ENCODE measurements at regions not wholly inside any gene's neighbourhood (a gene's known extent, or its start where the extent isn't known, plus 50 kb on each side); places are given as distances from the start of the nearest gene placed in this dataset.
"Not testable (repeated sequence)": the region's sequence is repeated elsewhere in the genome, so short reads cannot be mapped to it uniquely, and the experiment has no call there.

DNA sequence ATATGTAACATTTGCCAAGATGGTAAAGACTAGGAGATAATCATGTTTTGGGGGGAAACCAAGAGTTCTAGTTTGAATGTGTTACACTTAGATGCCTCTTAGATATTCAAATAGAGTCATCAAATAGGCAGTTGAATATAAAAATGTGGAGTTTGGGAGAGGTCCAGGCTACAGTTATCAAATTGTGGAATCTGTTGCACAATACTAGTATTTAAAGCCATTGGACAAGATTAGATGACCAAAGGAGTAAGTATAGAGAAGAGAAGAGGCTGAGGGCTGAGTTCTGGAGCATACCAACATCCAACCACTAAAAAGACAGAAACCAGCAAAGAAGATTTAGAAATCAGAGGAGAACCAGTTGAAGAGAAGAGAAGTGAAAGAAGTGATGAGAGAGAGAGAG, 72.7 kb downstream of the NAA11 start:
- Histone ChIP-seq H3K36me3 (no peaks in the 10 kb centered on the region), H3K9me3 (no peaks in the 10 kb centered on the region), H3K4me3 (no peak overlapping the region), H3K4me1 (no peaks in the 10 kb centered on the region), H3K27me3 (no peaks in the 10 kb centered on the region), H3K27ac (no peak overlapping the region)
- TF ChIP-seq CTCF (IDR thresholded peaks at IDR 0.05), result no peak
- DNase-seq (ENCODE audit: low spot score), result no peak

GRCh38 chr4:79250887-79251286, 75.0 kb downstream of the NAA11 start:
- no peaks in the 10 kb centered on the region for H3K9me3 ChIP-seq
- H3K4me3 ChIP-seq, result no peak overlapping the region
- H3K36me3 ChIP-seq, result no peaks in the 10 kb centered on the region
- no peaks in the 10 kb centered on the region for H3K4me1 ChIP-seq
- no peak overlapping the region for H3K27ac ChIP-seq
- no peaks in the 10 kb centered on the region for H3K27me3 ChIP-seq
- no peak for TF ChIP-seq CTCF (IDR thresholded peaks at IDR 0.05)
- DNase-seq (ENCODE audit: low spot score), result no peak

DNA sequence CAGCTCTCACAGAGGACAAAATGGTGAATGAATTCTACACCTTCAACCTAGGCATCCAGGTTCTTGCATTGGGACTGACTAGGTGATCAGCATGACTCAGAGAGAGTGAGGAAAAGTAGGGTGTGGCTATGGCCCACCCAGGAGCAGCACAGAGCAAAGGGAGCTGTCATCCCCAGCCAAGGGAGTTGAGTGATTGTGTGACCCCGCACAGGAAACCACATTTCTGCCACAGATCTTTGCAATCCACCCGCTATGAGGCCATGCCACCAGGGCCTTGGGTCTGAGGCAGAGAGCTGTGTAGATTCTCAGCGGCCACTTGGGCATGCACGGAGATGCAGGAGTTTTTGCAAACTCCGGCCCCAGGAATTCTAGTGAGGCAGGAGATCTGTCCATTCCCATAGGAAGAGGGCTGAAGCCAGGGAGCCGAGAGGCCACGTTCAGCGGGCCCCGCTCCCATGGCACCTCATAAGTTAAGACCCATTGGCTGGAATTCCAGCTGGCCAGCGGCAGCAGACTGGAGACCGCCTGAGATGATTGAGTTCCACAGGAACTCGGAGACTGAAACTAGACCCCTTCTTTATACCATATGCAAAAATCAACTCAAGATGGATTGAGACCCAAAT, 75.9 kb downstream of the NAA11 start:
- Histone ChIP-seq H3K9me3 (no peaks in the 10 kb centered on the region), H3K27ac (no peak overlapping the region), H3K4me3 (no peak overlapping the region), H3K27me3 (no peaks in the 10 kb centered on the region), H3K4me1 (no peaks in the 10 kb centered on the region), H3K36me3 (no peaks in the 10 kb centered on the region)
- TF ChIP-seq CTCF (IDR thresholded peaks at IDR 0.05), result no peak
- no peak for DNase-seq (ENCODE audit: low spot score)

DNA sequence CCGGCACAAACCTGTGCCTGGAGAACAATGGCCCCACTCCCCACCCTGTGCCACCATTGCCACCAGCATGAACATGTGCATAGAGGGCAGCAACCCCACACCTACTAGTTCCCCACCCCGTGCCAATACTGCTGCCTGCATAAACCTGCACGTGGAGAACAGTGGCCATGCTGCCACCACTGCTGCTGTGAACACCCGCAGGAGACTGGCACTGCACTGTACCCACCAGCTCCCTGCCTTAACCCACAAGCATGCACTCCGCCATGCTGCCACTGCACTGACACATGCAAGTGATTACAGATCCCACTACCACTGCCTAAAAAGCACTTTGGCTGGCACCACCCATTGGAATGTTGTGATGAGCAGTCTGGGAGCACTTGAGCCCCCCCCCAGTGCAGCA, 77.3 kb downstream of the NAA11 start:
- TF ChIP-seq CTCF (IDR thresholded peaks at IDR 0.05), result no peak
- Histone ChIP-seq H3K27ac (no peak overlapping the region), H3K4me3 (no peak overlapping the region), H3K4me1 (no peaks in the 10 kb centered on the region), H3K9me3 (no peaks in the 10 kb centered on the region), H3K36me3 (no peaks in the 10 kb centered on the region), H3K27me3 (no peaks in the 10 kb centered on the region)
- no peak for DNase-seq (ENCODE audit: low spot score)

DNA sequence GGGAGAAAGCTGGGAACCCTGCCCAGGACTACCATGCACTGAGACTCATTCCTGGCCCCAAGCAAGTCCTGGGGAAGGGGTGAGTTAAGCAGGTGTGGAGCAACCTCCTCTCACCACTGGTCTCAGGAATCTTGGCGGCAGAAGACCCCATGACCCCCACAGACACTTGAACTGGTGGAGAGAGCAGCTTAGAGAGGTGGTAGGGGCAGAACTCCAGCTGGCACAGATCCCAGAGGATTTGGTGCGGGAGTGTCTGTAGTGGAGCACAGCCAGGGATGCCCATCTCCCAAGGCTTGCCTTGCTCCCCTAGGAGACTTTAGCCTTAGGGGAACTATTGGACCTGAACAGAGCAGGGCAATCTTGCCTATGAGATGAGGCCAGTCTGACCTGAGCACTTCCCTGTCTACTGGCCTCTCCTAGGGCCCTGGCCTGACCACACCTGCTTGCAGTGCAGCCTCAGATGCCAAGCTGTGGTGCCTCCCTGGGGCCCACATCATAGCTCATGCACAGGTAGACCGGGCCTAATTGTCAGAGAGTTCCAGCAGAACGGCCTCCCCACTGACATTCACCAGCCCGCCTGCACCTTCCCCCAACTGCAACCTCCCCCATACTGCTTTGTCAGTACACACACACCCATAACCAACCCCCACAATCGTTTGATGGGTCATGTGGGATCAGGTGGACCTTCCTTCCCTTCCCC, 78.0 kb downstream of the NAA11 start:
- no peak for TF ChIP-seq CTCF (IDR thresholded peaks at IDR 0.05)
- no peak for DNase-seq (ENCODE audit: low spot score)
- H3K27ac ChIP-seq, result no peak overlapping the region
- no peak overlapping the region for H3K4me3 ChIP-seq
- H3K36me3 ChIP-seq, result no peaks in the 10 kb centered on the region
- no peaks in the 10 kb centered on the region for H3K27me3 ChIP-seq
- no peaks in the 10 kb centered on the region for H3K4me1 ChIP-seq
- no peaks in the 10 kb centered on the region for H3K9me3 ChIP-seq

- H3K27me3 ChIP-seq; H3K9me3 ChIP-seq; H3K36me3 ChIP-seq; H3K4me3 ChIP-seq; H3K27ac ChIP-seq; H3K4me1 ChIP-seq; DNase-seq (ENCODE audit: low spot score): not testable (repeated sequence)
Measured at GRCh38 chr4:79245200-79245940, 80.5 kb downstream of the NAA11 start.

All from right atrium auricular region (tissue), 2 donors.